HG02852 (cell line): ENCODE measurements at regions not wholly inside any gene's neighbourhood (a gene's known extent, or its start where the extent isn't known, plus 50 kb on each side); places are given as distances from the start of the nearest gene placed in this dataset.
A peak's percentile ranks its signal among the peaks of the same experiment; 100 is the strongest.

Experiments used
- ATAC-seq: cut with Tn5 transposase; IDR thresholded peaks from one replicate; pipeline ENCODE4 v1.9.1; 2021; ENCODE audit warnings: mild to moderate bottlenecking, moderate library complexity; ENCODE audit not compliant: unreplicated experiment

GRCh38 chr11:123378096-123378495, 52.0 kb upstream of the GRAMD1B start:
- no peak for ATAC-seq

GRCh38 chr11:123377355-123377754, 52.7 kb upstream of the GRAMD1B start:
- no peak for ATAC-seq

GRCh38 chr11:123375832-123376231, 54.2 kb upstream of the GRAMD1B start:
- no peak for ATAC-seq

- no peak for ATAC-seq
Measured at GRCh38 chr11:123374622-123374968, 55.5 kb upstream of the GRAMD1B start.

GRCh38 chr11:123373754-123374621, 56.1 kb upstream of the GRAMD1B start:
- ATAC-seq, result peak; percentile 43

- ATAC-seq, result no peak
Measured at GRCh38 chr11:123371506-123372297, 58.4 kb upstream of the GRAMD1B start.

GRCh38 chr11:123366924-123367323, 63.1 kb upstream of the GRAMD1B start:
- no peak for ATAC-seq

- ATAC-seq, result no peak
Measured at GRCh38 chr11:123365955-123366354, 64.1 kb upstream of the GRAMD1B start.

GRCh38 chr11:123364080-123364479, 66.0 kb upstream of the GRAMD1B start:
- ATAC-seq, result no peak

GRCh38 chr11:123363556-123363955, 66.5 kb upstream of the GRAMD1B start:
- ATAC-seq, result no peak

- ATAC-seq, result no peak
Measured at GRCh38 chr11:123362941-123363340, 67.1 kb upstream of the GRAMD1B start.

GRCh38 chr11:123362186-123362585, 67.9 kb upstream of the GRAMD1B start:
- no peak for ATAC-seq

GRCh38 chr11:123361110-123361509, 69.0 kb upstream of the GRAMD1B start:
- ATAC-seq, result no peak

- ATAC-seq, result no peak
Measured at GRCh38 chr11:123360267-123360936, 69.7 kb upstream of the GRAMD1B start.

GRCh38 chr11:123357990-123358827, 71.9 kb upstream of the GRAMD1B start:
- ATAC-seq, result peak; percentile 69

- no peak for ATAC-seq
Measured at GRCh38 chr11:123357353-123357989, 72.6 kb upstream of the GRAMD1B start.

- ATAC-seq, result no peak
Measured at GRCh38 chr11:123356539-123356938, 73.5 kb upstream of the GRAMD1B start.

GRCh38 chr11:123354371-123354975, 75.6 kb upstream of the GRAMD1B start:
- no peak for ATAC-seq

GRCh38 chr11:123351375-123351774, 78.7 kb upstream of the GRAMD1B start:
- no peak for ATAC-seq

- no peak for ATAC-seq
Measured at GRCh38 chr11:123349382-123349781, 80.7 kb upstream of the GRAMD1B start.
